H9 (cell line): ENCODE measurements at regions not wholly inside any gene's neighbourhood (a gene's known extent, or its start where the extent isn't known, plus 50 kb on each side); places are given as distances from the start of the nearest gene placed in this dataset.

Source experiments
- DNase-seq: peaks from one replicate; pipeline ENCODE4 v3.0.0-alpha.2; 2017
- H2AFZ ChIP-seq: one replicate; pipeline ENCODE4 v1.6.1; 2013; ENCODE audit warnings: mild to moderate bottlenecking, low read length, control low read depth, moderate library complexity
- H2AK5ac ChIP-seq: 2 replicates; pipeline ENCODE4 v1.6.1; 2013; ENCODE audit warnings: low read length, control low read depth, mixed read lengths; ENCODE audit not compliant: insufficient read length
- H2BK120ac ChIP-seq: one replicate; pipeline ENCODE4 v1.6.1; 2013; ENCODE audit warnings: low read depth, mild to moderate bottlenecking, low read length, control low read depth, inconsistent platforms; ENCODE audit not compliant: poor library complexity, severe bottlenecking
- H2BK12ac ChIP-seq: 2 replicates; pipeline ENCODE4 v1.6.1; 2013; ENCODE audit warnings: low read length, control low read depth, mixed read lengths, low read depth; ENCODE audit not compliant: insufficient read length
- H2BK15ac ChIP-seq: 2 replicates; pipeline ENCODE4 v1.6.1; 2013; ENCODE audit warnings: low read depth, low read length, control low read depth
- H2BK20ac ChIP-seq: one replicate; pipeline ENCODE4 v1.6.1; 2013; ENCODE audit warnings: low read depth, mild to moderate bottlenecking, low read length, control low read depth, inconsistent platforms; ENCODE audit not compliant: poor library complexity, severe bottlenecking
- H2BK5ac ChIP-seq: 2 replicates; pipeline ENCODE4 v1.6.1; 2013; ENCODE audit warnings: low read length, control low read depth, mixed read lengths; ENCODE audit not compliant: insufficient read length
- H3K14ac ChIP-seq: 2 replicates; pipeline ENCODE4 v1.6.1; 2013; ENCODE audit warnings: low read length, control low read depth; ENCODE audit not compliant: insufficient read depth
- H3K18ac ChIP-seq: 2 replicates; pipeline ENCODE4 v1.6.1; 2013; ENCODE audit warnings: low read depth, mild to moderate bottlenecking, mixed read lengths, low read length, control low read depth; ENCODE audit not compliant: insufficient read length
- H3K23ac ChIP-seq: 2 replicates; pipeline ENCODE4 v1.6.1; 2013; ENCODE audit warnings: low read length, control low read depth, mixed read lengths, low read depth; ENCODE audit not compliant: insufficient read length
- H3K23me2 ChIP-seq: 2 replicates; pipeline ENCODE4 v1.6.1; 2013; ENCODE audit warnings: low read depth, mild to moderate bottlenecking, mixed read lengths, low read length, control low read depth; ENCODE audit not compliant: insufficient read length, poor library complexity, severe bottlenecking
- H3K27ac ChIP-seq: 2 replicates; pipeline ENCODE4 v1.5.1; 2013; ENCODE audit warnings: low read length, control low read depth, mixed read lengths, low read depth; ENCODE audit not compliant: insufficient read length
- H3K27me3 ChIP-seq: 2 replicates; pipeline ENCODE4 v1.6.1; 2013; ENCODE audit warnings: low read length, control low read depth, inconsistent platforms; ENCODE audit not compliant: insufficient read depth
- H3K4ac ChIP-seq: 2 replicates; pipeline ENCODE4 v1.6.1; 2013; ENCODE audit warnings: low read depth, mild to moderate bottlenecking, control low read depth, inconsistent platforms, low read length, moderate library complexity
- H3K4me1 ChIP-seq: 2 replicates; pipeline ENCODE4 v1.6.1; 2013; ENCODE audit warnings: low read length, control low read depth, inconsistent platforms; ENCODE audit not compliant: insufficient read depth
- H3K4me2 ChIP-seq: 2 replicates; pipeline ENCODE4 v1.6.1; 2013; ENCODE audit warnings: low read length, control low read depth, mixed read lengths; ENCODE audit not compliant: insufficient read length, insufficient read depth
- H3K56ac ChIP-seq: 2 replicates; pipeline ENCODE4 v1.6.1; 2013; ENCODE audit warnings: low read depth, mild to moderate bottlenecking, mixed read lengths, low read length, control low read depth; ENCODE audit not compliant: insufficient read length
- H3K79me1 ChIP-seq: 2 replicates; pipeline ENCODE4 v1.6.1; 2013; ENCODE audit warnings: low read depth, mild to moderate bottlenecking, moderate library complexity, low read length, control low read depth, inconsistent platforms; ENCODE audit not compliant: insufficient read depth, poor library complexity, severe bottlenecking
- H3K79me2 ChIP-seq: 2 replicates; pipeline ENCODE4 v1.6.1; 2013; ENCODE audit warnings: low read length, control low read depth, inconsistent platforms; ENCODE audit not compliant: insufficient read depth
- H3K9ac ChIP-seq: 2 replicates; pipeline ENCODE4 v1.6.1; 2013; ENCODE audit warnings: low read length, control low read depth, mixed read lengths; ENCODE audit not compliant: insufficient read length; ENCODE audit errors: extremely low read depth
- H3K9me3 ChIP-seq: one replicate; pipeline ENCODE4 v1.6.1; 2013; ENCODE audit warnings: low read depth, low read length, inconsistent platforms; ENCODE audit not compliant: control insufficient read depth
- H3T11ph ChIP-seq: one replicate; pipeline ENCODE4 v1.6.1; 2013; ENCODE audit warnings: mild to moderate bottlenecking, low read length, control low read depth, inconsistent platforms
- H4K20me1 ChIP-seq: one replicate; pipeline ENCODE4 v1.6.1; 2013; ENCODE audit not compliant: control insufficient read depth, insufficient read length, insufficient read depth
- H4K5ac ChIP-seq: 2 replicates; pipeline ENCODE4 v1.6.1; 2013; ENCODE audit warnings: low read depth, mild to moderate bottlenecking, mixed read lengths, low read length, control low read depth; ENCODE audit not compliant: insufficient read length
- H4K8ac ChIP-seq: replicated peaks from 2 replicates; pipeline ENCODE4 v1.6.1; 2013; ENCODE audit warnings: low read length, control low read depth, mixed read lengths, low read depth; ENCODE audit not compliant: insufficient read length
- H4K91ac ChIP-seq: 2 replicates; pipeline ENCODE4 v1.6.1; 2013; ENCODE audit warnings: low read depth, mild to moderate bottlenecking, moderate library complexity, mixed read lengths, low read length, control low read depth; ENCODE audit not compliant: insufficient read length
- H3K27ac Mint-ChIP-seq, 3 experiments: 2 replicates in 2 of 3; 3 replicates in 1 of 3; pipeline ENCODE4 v1.8.0; 2020 to 2021; ENCODE audit warnings: mixed read lengths in 3 of 3, mild to moderate bottlenecking in 1 of 3, moderate library complexity in 1 of 3
- H3K27me3 Mint-ChIP-seq: 2 replicates; pipeline ENCODE4 v1.8.0; 2021; ENCODE audit warnings: low read depth, mild to moderate bottlenecking, moderate library complexity, mixed read lengths
- H3K36me3 Mint-ChIP-seq, 3 experiments: 2 replicates in 2 of 3; 3 replicates in 1 of 3; pipeline ENCODE4 v1.8.0; 2020 to 2021; ENCODE audit warnings: low read depth in 3 of 3, mixed read lengths in 3 of 3; ENCODE audit not compliant: insufficient read depth in 1 of 3
- H3K4me1 Mint-ChIP-seq, 2 experiments: 2 replicates each; pipeline ENCODE4 v1.8.0; 2020; ENCODE audit warnings: mixed read lengths in 2 of 2
- H3K4me3 Mint-ChIP-seq, 2 experiments: 2 replicates in 1 of 2; 3 replicates in 1 of 2; pipeline ENCODE4 v1.8.0; 2020 to 2021; ENCODE audit warnings: mild to moderate bottlenecking in 2 of 2, mixed read lengths in 2 of 2, moderate library complexity in 1 of 2
- H3K9me3 Mint-ChIP-seq, 2 experiments: 2 replicates in 1 of 2; 3 replicates in 1 of 2; pipeline ENCODE4 v1.8.0; 2020; ENCODE audit warnings: mild to moderate bottlenecking in 2 of 2, mixed read lengths in 2 of 2, moderate library complexity in 1 of 2
- WGBS: extraction: QIAGEN DNeasy Blood & Tissue Kit; methylation state at CpG from one replicate; pipeline ENCODE4 v1.1.7; 2013; ENCODE audit warnings: missing lambda C conversion rate, low lambda C conversion rate, mixed read lengths; ENCODE audit not compliant: insufficient read length; ENCODE audit errors: extremely low coverage; 5-methylcytosine and 5-hydroxymethylcytosine counted together
- TF ChIP-seq, protein P1 (sequence below): fragments of 200-600 bp; sonication (generic); conservative IDR thresholded peaks from 3 replicates; pipeline ENCODE4 v1.8.0; 2021; ENCODE audit warnings: antibody characterized with exemption, mild to moderate bottlenecking

GRCh38 chr3:43211681-43212080 is 74.7 kb upstream of the SNRK start:
- H3K4me1 Mint-ChIP-seq = peaks cover 0 to 1% of the 10 kb centered on the region in 2 experiments; a peak in 2 of 4 replicates
- Histone ChIP-seq H2AFZ (no peak overlapping the region), H3K9ac (no peak overlapping the region), H3K14ac (no peak overlapping the region), H2AK5ac (no peak overlapping the region), H3T11ph (no peak overlapping the region), H2BK20ac (no peak overlapping the region), H3K4me2 (no peak overlapping the region), H3K23ac (no peak overlapping the region), H3K79me2 (no peaks in the 10 kb centered on the region), H3K27me3 (no peaks in the 10 kb centered on the region), H4K8ac (no peak overlapping the region), H3K56ac (no peak overlapping the region), H4K91ac (no peak overlapping the region), H3K4ac (no peak overlapping the region), H2BK120ac (no peak overlapping the region), H3K18ac (no peak overlapping the region), H3K4me1 (no peaks in the 10 kb centered on the region), H2BK5ac (no peak overlapping the region), H3K23me2 (no peaks in the 10 kb centered on the region), H2BK12ac (no peak overlapping the region), H2BK15ac (no peak overlapping the region), H3K79me1 (no peaks in the 10 kb centered on the region), H3K27ac (no peak overlapping the region), H3K9me3 (no peaks in the 10 kb centered on the region), H4K20me1 (no peaks in the 10 kb centered on the region), H4K5ac (no peak overlapping the region)
- DNase-seq = no peak
- TF ChIP-seq, protein P1, sequence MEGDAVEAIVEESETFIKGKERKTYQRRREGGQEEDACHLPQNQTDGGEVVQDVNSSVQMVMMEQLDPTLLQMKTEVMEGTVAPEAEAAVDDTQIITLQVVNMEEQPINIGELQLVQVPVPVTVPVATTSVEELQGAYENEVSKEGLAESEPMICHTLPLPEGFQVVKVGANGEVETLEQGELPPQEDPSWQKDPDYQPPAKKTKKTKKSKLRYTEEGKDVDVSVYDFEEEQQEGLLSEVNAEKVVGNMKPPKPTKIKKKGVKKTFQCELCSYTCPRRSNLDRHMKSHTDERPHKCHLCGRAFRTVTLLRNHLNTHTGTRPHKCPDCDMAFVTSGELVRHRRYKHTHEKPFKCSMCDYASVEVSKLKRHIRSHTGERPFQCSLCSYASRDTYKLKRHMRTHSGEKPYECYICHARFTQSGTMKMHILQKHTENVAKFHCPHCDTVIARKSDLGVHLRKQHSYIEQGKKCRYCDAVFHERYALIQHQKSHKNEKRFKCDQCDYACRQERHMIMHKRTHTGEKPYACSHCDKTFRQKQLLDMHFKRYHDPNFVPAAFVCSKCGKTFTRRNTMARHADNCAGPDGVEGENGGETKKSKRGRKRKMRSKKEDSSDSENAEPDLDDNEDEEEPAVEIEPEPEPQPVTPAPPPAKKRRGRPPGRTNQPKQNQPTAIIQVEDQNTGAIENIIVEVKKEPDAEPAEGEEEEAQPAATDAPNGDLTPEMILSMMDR = no peak
- no peak overlapping the region; a peak in 1 of 7 replicates for H3K27ac Mint-ChIP-seq
- peaks cover 17% of the 10 kb centered on the region for H3K27me3 Mint-ChIP-seq
- H3K9me3 Mint-ChIP-seq = no peaks in the 10 kb centered on the region
- H3K36me3 Mint-ChIP-seq = no peaks in the 10 kb centered on the region
- WGBS = no CpG with 5 or more reads among the region's 5 CpGs
- H3K4me3 Mint-ChIP-seq = no peak overlapping the region; a peak in 1 of 5 replicates
